GM21447 (cell line): ENCODE measurements at regions not wholly inside any gene's neighbourhood (a gene's known extent, or its start where the extent isn't known, plus 50 kb on each side); places are given as distances from the start of the nearest gene placed in this dataset.

Source experiments
- ATAC-seq: cut with Tn5 transposase; IDR thresholded peaks from one replicate; pipeline ENCODE4 v1.9.1; 2021; ENCODE audit not compliant: unreplicated experiment

DNA sequence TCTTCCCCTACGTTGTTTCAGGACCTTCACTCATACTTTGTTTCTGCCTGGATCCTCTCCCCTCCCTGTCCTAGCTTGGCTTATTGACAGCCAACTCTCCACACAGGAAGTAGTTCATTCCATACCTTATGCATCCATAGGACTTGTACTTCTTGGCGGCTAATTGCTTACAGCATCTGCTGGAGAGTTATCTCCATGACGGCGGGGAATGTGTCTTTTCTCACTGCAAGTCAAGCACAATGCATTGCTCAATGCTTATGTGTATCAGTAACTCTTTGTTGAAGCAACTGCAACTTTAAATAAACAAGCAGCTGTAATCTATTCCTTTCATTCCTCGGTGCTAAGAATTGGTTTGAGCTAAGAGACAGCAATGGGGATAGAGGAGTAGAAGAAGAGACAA lies 551.3 kb upstream of the EPHA7 start:
- no peak for ATAC-seq

- ATAC-seq = no peak
Measured at GRCh38 chr6:93968126-93968525, 548.8 kb upstream of the EPHA7 start.

GRCh38 chr6:93964926-93965325 lies 545.6 kb upstream of the EPHA7 start:
- ATAC-seq = no peak

- ATAC-seq = no peak
Measured at GRCh38 chr6:93964321-93964720, 545.0 kb upstream of the EPHA7 start.

DNA sequence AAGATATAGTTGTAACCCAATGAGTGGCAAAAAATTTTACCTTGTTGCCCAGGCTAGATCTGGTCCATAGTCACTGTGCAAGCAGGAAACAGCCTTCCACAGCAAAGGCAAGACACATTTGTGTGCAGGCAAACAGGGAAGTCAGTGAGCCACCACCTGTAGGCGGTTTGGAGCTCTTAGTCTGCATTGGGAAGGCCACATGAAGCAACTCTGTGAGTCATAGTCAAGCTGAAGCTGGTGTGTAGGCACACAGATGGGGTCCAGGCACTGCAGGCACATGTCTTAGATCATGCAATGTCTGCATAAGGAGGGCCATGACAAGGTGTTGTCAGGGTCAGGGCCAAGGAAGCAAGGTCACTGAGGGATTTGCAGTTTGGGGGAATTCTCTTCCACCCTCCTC lies 543.2 kb upstream of the EPHA7 start:
- no peak for ATAC-seq

GRCh38 chr6:93954584-93954983 lies 535.2 kb upstream of the EPHA7 start:
- no peak for ATAC-seq

DNA sequence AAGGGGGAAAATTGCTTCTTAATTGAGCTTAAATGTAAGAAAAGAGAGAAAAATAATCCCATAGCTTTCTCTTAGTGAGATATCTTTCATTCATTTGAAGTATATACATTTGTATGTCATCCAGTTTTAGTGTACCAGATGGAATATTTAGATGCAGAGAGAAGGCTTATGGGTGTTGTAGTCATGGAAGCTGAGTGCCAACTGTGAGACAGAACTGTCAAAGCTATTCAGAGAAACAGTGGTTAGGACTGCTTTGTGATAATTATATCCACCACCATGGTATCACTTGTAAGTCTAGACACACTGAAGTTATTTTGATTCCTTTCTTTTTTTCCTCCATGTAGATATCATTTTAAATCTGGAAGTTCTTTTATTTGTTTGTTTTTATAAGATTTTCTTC lies 524.3 kb upstream of the EPHA7 start:
- no peak for ATAC-seq

DNA sequence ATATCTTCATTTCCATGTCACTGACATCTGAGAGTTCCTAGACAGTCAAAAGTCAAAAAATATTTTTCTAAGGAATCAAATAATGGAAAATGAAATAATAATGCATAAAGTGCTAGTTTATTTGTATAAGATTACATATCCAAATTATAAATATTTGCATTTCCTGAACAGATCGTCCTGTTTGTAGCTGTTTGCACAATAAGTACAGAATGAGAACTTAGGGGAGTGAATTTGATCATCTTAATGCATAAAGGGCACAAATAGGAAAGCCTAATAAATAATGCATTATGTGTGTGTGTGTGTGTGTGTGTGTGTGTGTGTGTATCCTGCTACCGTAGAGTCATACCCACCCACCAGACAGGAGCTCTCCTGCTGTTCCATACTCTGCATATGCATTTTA lies 521.0 kb upstream of the EPHA7 start:
- no peak for ATAC-seq

GRCh38 chr6:93932175-93932574 lies 512.8 kb upstream of the EPHA7 start:
- ATAC-seq = no peak

GRCh38 chr6:93927731-93928130 lies 508.4 kb upstream of the EPHA7 start:
- ATAC-seq = no peak

DNA sequence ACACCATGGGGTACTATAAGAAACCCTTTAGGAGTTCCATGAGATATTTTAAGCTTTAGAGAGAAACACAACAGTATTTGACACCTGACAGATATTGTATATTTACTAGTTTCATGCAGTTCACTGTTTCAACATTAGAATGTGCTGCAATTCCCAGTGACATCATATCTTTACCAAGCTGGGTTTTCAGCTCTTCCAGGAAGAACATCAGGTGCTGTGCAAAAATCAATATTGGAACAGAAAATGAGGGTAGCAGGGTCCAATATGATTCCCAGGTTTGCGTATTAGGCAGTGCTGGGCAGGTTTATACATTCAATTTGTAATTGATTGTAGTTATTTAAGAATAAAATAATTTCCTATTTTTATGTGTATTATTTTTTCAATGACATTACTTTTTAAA lies 500.0 kb upstream of the EPHA7 start:
- no peak for ATAC-seq

DNA sequence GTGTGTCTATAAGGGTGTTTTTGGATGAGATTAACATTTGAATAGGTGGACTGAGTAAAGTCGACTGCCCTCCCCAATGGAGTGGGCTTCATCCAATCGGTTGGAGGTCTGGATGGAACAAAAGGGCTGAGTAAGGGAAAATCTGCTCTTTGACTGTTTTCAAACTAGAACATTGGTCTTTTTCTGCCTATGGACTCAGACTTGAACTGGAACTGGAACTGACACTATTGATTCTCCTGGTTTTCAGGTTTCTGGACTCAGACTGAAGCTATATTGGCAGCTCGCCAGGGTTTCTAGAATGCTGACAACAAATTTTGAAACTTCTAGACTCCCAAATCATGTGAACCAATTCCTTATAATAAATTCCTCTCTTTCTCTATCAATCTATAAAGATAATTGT lies 498.9 kb upstream of the EPHA7 start:
- ATAC-seq = no peak

DNA sequence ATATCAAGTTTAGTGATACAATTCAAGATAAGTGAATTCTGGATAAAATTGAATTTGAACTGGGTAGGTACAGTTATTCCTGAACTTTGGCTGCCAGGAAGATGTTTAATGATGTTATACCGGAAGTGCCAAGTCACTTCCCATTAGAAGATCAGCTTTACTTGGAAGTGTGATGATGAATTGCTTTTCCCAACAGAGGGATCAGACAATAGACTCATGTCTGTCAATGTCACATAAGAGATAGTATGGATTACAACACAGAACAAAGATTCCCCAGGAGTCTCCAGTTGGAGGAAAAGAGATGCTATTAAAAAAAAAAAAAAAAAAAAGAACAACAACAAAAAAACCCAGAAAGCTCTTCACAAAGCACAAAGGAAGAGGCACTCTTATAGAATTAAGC lies 497.9 kb upstream of the EPHA7 start:
- ATAC-seq = no peak

DNA sequence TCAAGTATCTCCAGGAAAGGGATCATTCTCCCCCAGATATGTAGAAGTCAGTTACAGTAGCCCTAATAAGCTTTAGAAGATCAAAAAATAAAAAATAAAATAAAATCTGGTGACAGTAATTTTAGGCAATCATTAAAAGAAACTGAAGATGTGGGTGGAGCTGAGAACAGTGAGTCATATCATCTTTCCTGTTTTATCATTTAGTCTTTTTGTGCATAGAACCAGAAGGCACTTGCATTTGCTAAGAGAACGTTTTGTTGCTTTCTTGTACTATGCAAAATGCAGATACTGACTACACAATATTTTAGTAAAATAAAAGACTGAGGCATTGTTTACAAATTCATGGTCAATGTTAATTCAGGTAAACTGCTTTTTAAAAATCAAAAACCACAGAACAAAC lies 497.4 kb upstream of the EPHA7 start:
- no peak for ATAC-seq

- ATAC-seq = no peak
Measured at GRCh38 chr6:93915961-93916360, 496.6 kb upstream of the EPHA7 start.

- no peak for ATAC-seq
Measured at GRCh38 chr6:93902517-93902916, 483.2 kb upstream of the EPHA7 start.

DNA sequence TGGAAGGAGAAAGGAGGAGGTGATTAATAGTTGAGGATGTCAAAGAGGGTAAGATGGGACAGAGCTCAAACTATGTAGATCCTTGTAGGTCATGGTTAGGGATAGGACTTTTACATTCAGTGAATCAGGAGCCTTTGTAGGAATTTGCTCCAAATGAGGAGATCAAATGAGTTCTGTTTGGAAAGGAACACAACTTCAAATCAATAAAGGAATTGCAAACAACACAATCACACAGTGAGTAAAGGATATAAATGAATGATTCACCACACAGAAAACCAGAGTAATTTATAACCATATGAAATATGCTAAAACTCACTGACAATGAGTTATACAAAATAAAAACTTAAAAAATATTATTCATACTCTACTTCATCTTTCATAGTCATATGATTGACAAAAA lies 480.8 kb upstream of the EPHA7 start:
- no peak for ATAC-seq

- no peak for ATAC-seq
Measured at GRCh38 chr6:93896081-93896480, 476.7 kb upstream of the EPHA7 start.

DNA sequence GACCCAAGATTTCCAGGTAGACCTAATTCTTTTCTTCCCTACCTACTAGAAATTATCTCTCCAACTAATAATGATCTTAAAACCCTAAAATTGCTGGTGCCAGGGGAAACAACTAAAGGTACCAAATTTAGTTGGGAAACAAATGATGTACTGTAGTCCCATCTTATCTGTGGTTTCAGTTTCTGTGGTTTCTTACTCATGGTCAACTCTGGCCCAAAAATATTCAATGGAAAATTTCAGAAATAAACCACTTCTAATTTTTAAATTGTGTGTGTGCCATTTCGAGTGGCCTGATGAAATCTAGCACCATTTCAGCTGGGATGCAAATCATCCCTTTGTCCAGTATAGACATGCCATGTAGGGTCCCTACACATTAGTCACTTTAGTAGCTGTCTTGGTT lies 475.2 kb upstream of the EPHA7 start:
- no peak for ATAC-seq

DNA sequence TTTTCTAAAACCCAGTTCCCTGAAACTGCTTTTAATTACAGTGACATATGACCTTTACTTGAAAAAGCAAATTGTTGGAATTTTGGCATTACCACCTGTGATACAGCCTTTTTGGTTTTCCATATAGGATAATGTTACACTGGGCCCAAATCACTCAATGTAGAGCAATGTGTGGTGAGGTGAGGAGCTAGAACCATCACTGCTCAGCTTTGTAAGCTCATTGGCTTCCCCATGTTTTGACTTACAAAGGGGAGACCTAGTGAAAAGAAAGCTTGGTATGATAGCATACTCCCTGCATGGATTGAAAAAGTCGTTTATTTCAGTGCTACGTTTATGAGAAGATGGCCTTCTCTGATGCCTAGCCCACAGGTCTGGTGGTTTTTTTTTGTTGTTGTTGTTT lies 470.4 kb upstream of the EPHA7 start:
- ATAC-seq = no peak

DNA sequence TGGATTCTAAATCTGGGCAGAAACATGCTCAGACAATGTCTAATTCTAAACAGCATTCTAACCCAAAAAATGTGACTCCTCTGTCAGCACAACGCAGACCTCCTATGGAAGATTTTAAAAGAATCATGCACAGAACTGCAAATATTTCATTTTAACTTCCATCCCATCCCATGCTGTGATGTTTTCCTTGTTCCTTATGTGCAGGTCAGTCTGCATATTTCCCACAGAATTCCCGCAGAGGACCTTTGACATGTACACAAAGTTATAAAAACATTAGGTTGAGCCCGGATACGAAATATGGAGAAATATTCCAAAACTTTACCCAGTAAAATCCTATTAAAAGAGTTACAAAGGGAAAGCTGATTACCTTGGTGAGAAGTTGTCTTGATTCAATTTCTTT lies 467.1 kb upstream of the EPHA7 start:
- no peak for ATAC-seq

DNA sequence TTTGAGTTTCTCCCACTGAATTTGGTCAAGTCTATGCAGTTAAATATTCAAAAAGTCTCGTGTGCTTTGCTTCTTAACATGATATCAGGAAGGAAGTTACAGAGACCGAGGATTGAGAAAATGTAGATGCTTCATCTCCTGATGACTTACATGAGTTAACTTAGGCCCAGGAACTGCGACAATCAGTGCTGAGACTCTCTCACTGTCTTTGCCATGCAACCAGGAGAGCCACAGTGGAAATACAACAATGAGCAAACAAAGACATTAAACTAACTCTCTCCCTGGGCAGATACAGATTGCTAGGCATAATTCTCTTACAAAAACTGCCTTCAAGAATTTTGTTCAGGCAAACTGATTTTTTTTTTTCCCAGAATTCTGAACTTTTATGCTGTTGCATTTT lies 440.6 kb upstream of the EPHA7 start:
- no peak for ATAC-seq

- no peak for ATAC-seq
Measured at GRCh38 chr6:93858213-93858612, 438.9 kb upstream of the EPHA7 start.

- ATAC-seq = no peak
Measured at GRCh38 chr6:93849857-93850256, 430.5 kb upstream of the EPHA7 start.
